ENCODE measurements at regions not wholly inside any gene's neighbourhood (a gene's known extent, or its start where the extent isn't known, plus 50 kb on each side); places are given as distances from the start of the nearest gene placed in this dataset.

GRCh38 chrX:27039332-27039731, 423.8 kb downstream of the PPP4R3C start:
- TF ChIP-seq EZH2phosphoT487 (IDR thresholded peaks at IDR 0.05; ENCODE audit: low read depth, severe bottlenecking, unreplicated experiment) = no peak
- TF ChIP-seq CTCF (IDR thresholded peaks at IDR 0.05; ENCODE audit: poor library complexity) = no peak
- no peak for TF ChIP-seq EZH2 (IDR thresholded peaks at IDR 0.05; ENCODE audit: borderline replicate concordance)
